ENCODE measurements at regions not wholly inside any gene's neighbourhood (a gene's known extent, or its start where the extent isn't known, plus 50 kb on each side); places are given as distances from the start of the nearest gene placed in this dataset.
A peak's percentile ranks its signal among the peaks of the same experiment; 100 is the strongest.

- H3K9me3 ChIP-seq (ENCODE audit: control insufficient read depth, low read length) = no peaks in the 10 kb centered on the region
- no peaks in the 10 kb centered on the region for H3K4me1 ChIP-seq (ENCODE audit: control insufficient read depth, insufficient read depth, low read length)
- H3K4me3 ChIP-seq (ENCODE audit: low read length) = no peak overlapping the region
These were observed 65.9 kb downstream of the KCNF1 start for GRCh38 chr2:10977621-10978020.

DNA sequence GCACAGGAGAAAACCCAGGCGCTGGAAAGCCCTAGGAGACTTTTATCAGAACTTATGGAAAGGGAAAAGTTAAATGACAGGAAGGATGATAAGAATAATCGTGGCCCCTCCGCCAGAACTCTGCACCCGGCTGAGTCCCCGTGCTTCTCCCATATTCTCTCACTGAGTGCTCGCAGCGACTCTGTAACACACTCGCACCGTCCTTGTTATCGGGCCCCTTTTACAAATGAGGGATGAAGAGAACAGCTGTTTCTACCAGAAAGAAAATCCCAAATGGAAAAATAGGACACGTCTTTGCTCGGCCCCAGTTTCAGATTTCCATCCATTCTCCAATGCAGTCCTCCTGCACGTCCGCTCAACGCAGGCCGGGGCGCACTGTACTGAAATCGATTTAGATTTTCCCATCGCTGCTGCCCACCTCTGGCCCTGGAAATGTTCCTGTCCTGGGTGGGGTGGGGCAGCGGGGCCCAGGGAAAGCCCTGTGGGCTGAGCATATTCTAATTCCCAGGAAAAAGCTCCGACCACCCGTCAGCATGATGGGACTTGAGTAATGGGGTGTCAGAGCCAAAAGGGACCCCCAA lies 66.4 kb downstream of the KCNF1 start:
- H3K9me3 ChIP-seq (ENCODE audit: control insufficient read depth, low read length) = no peaks in the 10 kb centered on the region
- H3K36me3 ChIP-seq (ENCODE audit: control insufficient read depth, insufficient read depth, low read length, severe bottlenecking) = no peaks in the 10 kb centered on the region
- peaks cover 35% of the 10 kb centered on the region for H3K27me3 ChIP-seq (replicated peaks; ENCODE audit: control insufficient read depth, insufficient read depth, low read length)
- no peak overlapping the region for H3K4me3 ChIP-seq (ENCODE audit: low read length)
- no peak overlapping the region for H3K9ac ChIP-seq (ENCODE audit: low read length)
- DNase-seq (ENCODE audit: low read depth) = no peak
- H3K4me1 ChIP-seq (ENCODE audit: control insufficient read depth, insufficient read depth, low read length) = no peaks in the 10 kb centered on the region

More at GRCh38 chr2:10977621-10978020, 65.9 kb downstream of the KCNF1 start:
- no peak for DNase-seq (ENCODE audit: low read depth)
- Histone ChIP-seq H3K9ac (ENCODE audit: low read length) (no peak overlapping the region), H3K36me3 (ENCODE audit: control insufficient read depth, insufficient read depth, low read length, severe bottlenecking) (no peaks in the 10 kb centered on the region), H3K27me3 (replicated peaks; ENCODE audit: control insufficient read depth, insufficient read depth, low read length) (peaks cover 33% of the 10 kb centered on the region)

- DNase-seq (ENCODE audit: low read depth) = no peak
- no peaks in the 10 kb centered on the region for H3K4me1 ChIP-seq (ENCODE audit: control insufficient read depth, insufficient read depth, low read length)
- peaks cover 52% of the 10 kb centered on the region for H3K27me3 ChIP-seq (replicated peaks; ENCODE audit: control insufficient read depth, insufficient read depth, low read length)
- H3K9me3 ChIP-seq (ENCODE audit: control insufficient read depth, low read length) = no peaks in the 10 kb centered on the region
- H3K4me3 ChIP-seq (ENCODE audit: low read length) = no peak overlapping the region
- no peak overlapping the region for H3K9ac ChIP-seq (ENCODE audit: low read length)
- no peaks in the 10 kb centered on the region for H3K36me3 ChIP-seq (ENCODE audit: control insufficient read depth, insufficient read depth, low read length, severe bottlenecking)
These were observed 68.3 kb downstream of the KCNF1 start for GRCh38 chr2:10980071-10980470.

GRCh38 chr2:10980886-10981425 lies 69.2 kb downstream of the KCNF1 start:
- Histone ChIP-seq H3K9me3 (ENCODE audit: control insufficient read depth, low read length) (no peaks in the 10 kb centered on the region), H3K4me1 (ENCODE audit: control insufficient read depth, insufficient read depth, low read length) (no peaks in the 10 kb centered on the region), H3K4me3 (ENCODE audit: low read length) (no peak overlapping the region), H3K36me3 (ENCODE audit: control insufficient read depth, insufficient read depth, low read length, severe bottlenecking) (no peaks in the 10 kb centered on the region), H3K9ac (ENCODE audit: low read length) (no peak overlapping the region), H3K27me3 (replicated peaks; ENCODE audit: control insufficient read depth, insufficient read depth, low read length) (peaks cover 53% of the 10 kb centered on the region)
- no peak for DNase-seq (ENCODE audit: low read depth)

DNA sequence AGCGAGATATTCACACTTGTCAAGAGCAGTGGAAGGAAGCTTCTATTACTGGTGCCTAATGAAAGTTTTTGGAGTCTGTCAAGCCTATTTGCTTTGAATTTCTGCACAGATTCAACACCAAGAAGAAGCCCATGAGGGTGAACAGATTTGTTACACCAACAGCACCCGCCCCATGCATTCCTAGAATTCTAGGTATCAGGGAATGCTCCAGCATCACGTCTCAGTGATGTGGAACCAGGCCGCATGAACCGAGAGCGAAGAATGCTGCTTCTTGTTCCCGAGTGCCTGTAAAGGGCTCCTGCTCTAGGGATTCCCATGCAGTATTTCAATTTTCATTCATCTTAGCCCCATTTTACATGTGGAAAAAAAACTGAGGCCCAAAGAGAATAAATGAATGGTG lies 69.7 kb downstream of the KCNF1 start:
- H3K4me1 ChIP-seq (ENCODE audit: control insufficient read depth, insufficient read depth, low read length) = no peaks in the 10 kb centered on the region
- H3K27me3 ChIP-seq (replicated peaks; ENCODE audit: control insufficient read depth, insufficient read depth, low read length) = peaks cover 52% of the 10 kb centered on the region
- no peak overlapping the region for H3K9ac ChIP-seq (ENCODE audit: low read length)
- no peak for DNase-seq (ENCODE audit: low read depth)
- no peaks in the 10 kb centered on the region for H3K9me3 ChIP-seq (ENCODE audit: control insufficient read depth, low read length)
- H3K4me3 ChIP-seq (ENCODE audit: low read length) = no peak overlapping the region
- no peaks in the 10 kb centered on the region for H3K36me3 ChIP-seq (ENCODE audit: control insufficient read depth, insufficient read depth, low read length, severe bottlenecking)

GRCh38 chr2:10981941-10982431 lies 70.3 kb downstream of the KCNF1 start:
- no peaks in the 10 kb centered on the region for H3K36me3 ChIP-seq (ENCODE audit: control insufficient read depth, insufficient read depth, low read length, severe bottlenecking)
- H3K4me1 ChIP-seq (ENCODE audit: control insufficient read depth, insufficient read depth, low read length) = no peaks in the 10 kb centered on the region
- no peak overlapping the region for H3K9ac ChIP-seq (ENCODE audit: low read length)
- peaks cover 46% of the 10 kb centered on the region for H3K27me3 ChIP-seq (replicated peaks; ENCODE audit: control insufficient read depth, insufficient read depth, low read length)
- no peaks in the 10 kb centered on the region for H3K9me3 ChIP-seq (ENCODE audit: control insufficient read depth, low read length)
- no peak overlapping the region for H3K4me3 ChIP-seq (ENCODE audit: low read length)
- no peak for DNase-seq (ENCODE audit: low read depth)

GRCh38 chr2:10982931-10983701 lies 71.4 kb downstream of the KCNF1 start:
- Histone ChIP-seq H3K9ac (ENCODE audit: low read length) (no peak overlapping the region), H3K4me3 (ENCODE audit: low read length) (peak overlapping the region; percentile 53), H3K36me3 (ENCODE audit: control insufficient read depth, insufficient read depth, low read length, severe bottlenecking) (no peaks in the 10 kb centered on the region), H3K27me3 (replicated peaks; ENCODE audit: control insufficient read depth, insufficient read depth, low read length) (peaks cover 43% of the 10 kb centered on the region), H3K9me3 (ENCODE audit: control insufficient read depth, low read length) (no peaks in the 10 kb centered on the region), H3K4me1 (ENCODE audit: control insufficient read depth, insufficient read depth, low read length) (no peaks in the 10 kb centered on the region)
- no peak for DNase-seq (ENCODE audit: low read depth)

DNA sequence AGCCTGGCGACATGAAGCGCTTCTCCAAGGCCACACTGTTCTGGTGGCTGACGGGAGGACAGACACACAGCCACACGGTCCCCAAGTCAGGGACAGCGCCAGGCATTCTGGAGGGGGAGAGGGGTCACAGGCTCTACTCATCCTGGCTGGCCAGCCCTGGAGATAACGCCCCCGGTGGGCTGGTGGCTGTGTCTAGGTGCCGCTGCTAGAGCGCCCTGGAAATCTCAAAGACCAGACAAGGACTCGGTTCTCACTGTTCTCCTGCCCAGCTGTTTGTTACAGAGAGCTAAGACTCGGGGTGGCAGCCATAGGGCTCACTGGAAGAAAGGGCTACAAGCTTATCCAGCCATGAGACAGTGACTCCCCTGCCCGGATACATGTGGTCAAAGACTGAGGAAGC lies 72.0 kb downstream of the KCNF1 start:
- Histone ChIP-seq H3K4me3 (ENCODE audit: low read length) (no peak overlapping the region), H3K27me3 (replicated peaks; ENCODE audit: control insufficient read depth, insufficient read depth, low read length) (peaks cover 37% of the 10 kb centered on the region), H3K9ac (ENCODE audit: low read length) (no peak overlapping the region), H3K36me3 (ENCODE audit: control insufficient read depth, insufficient read depth, low read length, severe bottlenecking) (no peaks in the 10 kb centered on the region), H3K4me1 (ENCODE audit: control insufficient read depth, insufficient read depth, low read length) (no peaks in the 10 kb centered on the region), H3K9me3 (ENCODE audit: control insufficient read depth, low read length) (no peaks in the 10 kb centered on the region)
- no peak for DNase-seq (ENCODE audit: low read depth)

DNA sequence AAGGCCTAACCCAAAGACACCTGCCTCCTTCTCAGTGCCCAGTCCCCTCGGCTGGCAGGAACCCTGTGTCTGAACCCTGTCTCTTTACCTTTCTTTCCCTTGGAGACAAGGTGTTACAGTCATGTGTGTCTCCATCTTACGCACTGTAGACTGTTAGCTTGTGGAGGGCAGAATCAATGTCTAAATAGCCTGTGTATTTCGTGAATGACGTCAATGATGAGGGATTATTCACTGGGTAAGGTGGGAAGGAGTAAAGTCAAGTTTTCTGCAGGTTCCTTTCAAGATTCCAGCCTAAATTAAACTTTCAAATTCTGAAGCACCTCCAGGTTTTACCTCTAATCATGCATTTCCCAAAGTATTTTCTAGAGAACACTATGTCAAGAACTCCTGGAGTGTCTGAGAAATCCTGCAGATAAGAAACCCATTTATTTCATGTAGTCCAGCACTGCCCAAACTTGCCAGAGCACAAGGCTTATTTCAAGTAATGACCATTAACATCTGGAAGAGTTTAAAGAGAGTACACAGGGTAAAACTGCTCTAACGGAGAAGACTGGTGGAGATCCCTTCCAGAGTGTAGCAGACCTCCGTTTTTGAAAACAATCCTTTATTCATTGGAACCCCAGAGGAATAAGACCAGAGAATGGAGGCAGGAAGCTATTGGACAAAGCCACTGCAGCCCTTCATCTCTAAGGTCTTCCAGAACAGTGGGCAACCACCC lies 72.8 kb downstream of the KCNF1 start:
- Histone ChIP-seq H3K36me3 (ENCODE audit: control insufficient read depth, insufficient read depth, low read length, severe bottlenecking) (no peaks in the 10 kb centered on the region), H3K27me3 (replicated peaks; ENCODE audit: control insufficient read depth, insufficient read depth, low read length) (peaks cover 33% of the 10 kb centered on the region)
- DNase-seq (ENCODE audit: low read depth) = peak; percentile 37

GRCh38 chr2:10985260-10985659 lies 73.5 kb downstream of the KCNF1 start:
- Histone ChIP-seq H3K9ac (ENCODE audit: low read length) (no peak overlapping the region), H3K27me3 (replicated peaks; ENCODE audit: control insufficient read depth, insufficient read depth, low read length) (peaks cover 36% of the 10 kb centered on the region)
- peak; percentile 7 for DNase-seq (ENCODE audit: low read depth)

More for the DNA sequence above, 72.8 kb downstream of the KCNF1 start:
- no peak overlapping the region for H3K4me3 ChIP-seq (ENCODE audit: low read length)
- no peaks in the 10 kb centered on the region for H3K9me3 ChIP-seq (ENCODE audit: control insufficient read depth, low read length)
- no peak overlapping the region for H3K9ac ChIP-seq (ENCODE audit: low read length)
- H3K4me1 ChIP-seq (ENCODE audit: control insufficient read depth, insufficient read depth, low read length) = no peaks in the 10 kb centered on the region

GRCh38 chr2:10985901-10986535 lies 74.3 kb downstream of the KCNF1 start:
- Histone ChIP-seq H3K27me3 (replicated peaks; ENCODE audit: control insufficient read depth, insufficient read depth, low read length) (peaks cover 44% of the 10 kb centered on the region), H3K4me1 (ENCODE audit: control insufficient read depth, insufficient read depth, low read length) (no peaks in the 10 kb centered on the region), H3K9me3 (ENCODE audit: control insufficient read depth, low read length) (no peaks in the 10 kb centered on the region), H3K36me3 (ENCODE audit: control insufficient read depth, insufficient read depth, low read length, severe bottlenecking) (no peaks in the 10 kb centered on the region), H3K4me3 (ENCODE audit: low read length) (no peak overlapping the region), H3K9ac (ENCODE audit: low read length) (no peak overlapping the region)
- DNase-seq (ENCODE audit: low read depth) = no peak

More at GRCh38 chr2:10985260-10985659, 73.5 kb downstream of the KCNF1 start:
- no peak overlapping the region for H3K4me3 ChIP-seq (ENCODE audit: low read length)
- H3K36me3 ChIP-seq (ENCODE audit: control insufficient read depth, insufficient read depth, low read length, severe bottlenecking) = no peaks in the 10 kb centered on the region
- no peaks in the 10 kb centered on the region for H3K9me3 ChIP-seq (ENCODE audit: control insufficient read depth, low read length)
- no peaks in the 10 kb centered on the region for H3K4me1 ChIP-seq (ENCODE audit: control insufficient read depth, insufficient read depth, low read length)

Data from adipocyte (in vitro differentiated cells).